ENCODE measurements at regions not wholly inside any gene's neighbourhood (a gene's known extent, or its start where the extent isn't known, plus 50 kb on each side); places are given as distances from the start of the nearest gene placed in this dataset.

DNA sequence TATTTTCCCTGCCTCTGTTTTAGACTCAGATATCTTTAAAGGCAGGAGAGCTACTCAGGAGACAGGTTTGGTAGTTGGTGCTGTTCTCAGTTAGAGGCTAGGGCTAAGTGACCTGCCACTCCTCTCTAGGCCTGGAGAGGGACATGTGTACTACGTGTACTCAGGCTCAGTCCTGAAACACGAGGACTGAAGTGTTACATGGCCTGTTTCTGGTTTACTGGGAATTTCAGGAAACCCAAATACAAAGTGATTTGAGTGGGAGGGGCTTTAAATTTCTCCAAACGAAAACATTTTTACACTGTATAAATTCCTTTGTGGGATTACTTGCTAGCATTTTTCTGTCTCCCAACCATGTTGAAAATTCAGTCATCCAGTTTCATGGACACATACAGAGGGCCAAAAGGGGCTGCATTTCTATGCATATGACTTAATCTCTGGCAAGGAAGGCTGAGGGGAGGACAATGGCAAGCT is 343.3 kb downstream of the CYP26B1 start:
- DNase-seq, result no peak

DNA sequence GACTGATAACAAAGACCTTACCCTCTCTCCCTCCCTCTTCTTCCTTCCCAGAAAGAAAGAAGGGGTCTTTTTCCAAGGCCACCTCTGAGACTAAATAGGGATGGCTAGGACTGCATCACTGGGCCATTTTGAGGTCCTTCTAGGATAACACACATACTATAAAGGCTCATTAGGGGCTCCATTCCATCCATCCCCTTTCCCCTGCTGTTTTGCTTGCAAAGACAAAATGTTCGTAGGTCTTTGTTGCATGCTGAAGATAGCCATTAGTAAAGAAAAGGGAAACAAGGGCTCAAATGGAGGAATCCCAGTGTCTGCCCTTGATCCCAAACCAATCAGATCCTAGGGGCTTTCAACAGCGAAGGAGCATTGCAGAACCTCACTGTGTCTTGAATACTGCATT is 344.3 kb downstream of the CYP26B1 start:
- DNase-seq, result no peak

- no peak for DNase-seq
Observed at GRCh38 chr2:71802556-71802955, 345.1 kb downstream of the CYP26B1 start.

- DNase-seq, result peak in 1 of 2 experiments; percentile 8
Observed at GRCh38 chr2:71801969-71802368, 345.7 kb downstream of the CYP26B1 start.

DNA sequence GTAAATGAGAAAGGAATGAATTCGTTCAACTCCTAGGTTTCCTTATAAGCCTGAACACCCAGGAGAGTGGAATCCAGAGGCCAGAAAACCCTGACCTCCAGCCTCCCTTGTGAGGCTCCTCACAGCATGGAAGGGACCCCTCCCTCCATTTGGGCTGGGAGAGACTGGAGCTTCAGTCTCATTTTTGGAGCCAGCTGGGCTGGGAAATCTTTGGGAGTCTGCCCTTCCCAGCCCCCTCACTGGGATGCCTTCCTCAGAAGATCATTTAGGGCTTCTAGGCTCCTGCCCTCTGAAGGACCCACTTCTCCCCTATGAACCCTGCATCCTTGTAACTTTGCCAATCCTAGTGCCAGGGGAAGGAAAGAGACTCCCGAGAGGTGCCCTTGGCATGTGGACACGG is 346.1 kb downstream of the CYP26B1 start:
- no peak for DNase-seq

- no peak for DNase-seq
Observed at GRCh38 chr2:71800851-71801250, 346.8 kb downstream of the CYP26B1 start.

DNA sequence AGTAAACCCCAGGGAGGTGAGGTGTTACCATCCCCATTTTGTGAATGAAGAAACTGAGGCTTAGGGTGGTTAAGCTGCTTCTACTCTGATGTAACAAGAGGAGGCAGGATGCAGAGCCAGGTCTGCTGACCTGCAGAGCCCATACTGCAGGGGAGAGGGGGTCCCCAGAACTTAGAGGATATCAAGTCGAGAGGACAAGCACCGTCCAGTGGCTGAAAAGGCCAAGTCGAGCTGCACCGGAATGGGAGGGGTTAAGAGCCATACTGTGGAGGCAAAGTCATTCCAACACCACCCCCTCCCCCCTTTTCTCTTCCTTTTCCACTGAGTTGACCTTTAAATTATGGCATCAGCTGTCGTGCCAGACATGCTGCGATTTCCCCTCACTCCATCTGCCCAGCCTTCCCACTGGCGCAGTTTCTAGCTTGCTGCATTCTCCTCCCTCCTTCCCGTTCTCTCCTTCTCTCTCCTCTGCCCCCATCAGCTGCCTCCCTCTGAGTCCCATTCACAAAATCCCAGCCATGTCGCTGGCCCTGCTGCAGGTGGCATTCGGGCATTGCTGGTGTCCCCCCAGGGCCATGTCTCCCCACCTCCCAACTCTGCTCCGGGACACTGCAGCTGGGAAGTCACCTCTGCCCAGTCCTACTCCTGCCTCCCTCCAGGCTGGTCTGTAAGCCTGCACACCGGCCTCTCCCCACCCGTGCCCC is 346.9 kb downstream of the DYSF start:
- no peak for DNase-seq

DNA sequence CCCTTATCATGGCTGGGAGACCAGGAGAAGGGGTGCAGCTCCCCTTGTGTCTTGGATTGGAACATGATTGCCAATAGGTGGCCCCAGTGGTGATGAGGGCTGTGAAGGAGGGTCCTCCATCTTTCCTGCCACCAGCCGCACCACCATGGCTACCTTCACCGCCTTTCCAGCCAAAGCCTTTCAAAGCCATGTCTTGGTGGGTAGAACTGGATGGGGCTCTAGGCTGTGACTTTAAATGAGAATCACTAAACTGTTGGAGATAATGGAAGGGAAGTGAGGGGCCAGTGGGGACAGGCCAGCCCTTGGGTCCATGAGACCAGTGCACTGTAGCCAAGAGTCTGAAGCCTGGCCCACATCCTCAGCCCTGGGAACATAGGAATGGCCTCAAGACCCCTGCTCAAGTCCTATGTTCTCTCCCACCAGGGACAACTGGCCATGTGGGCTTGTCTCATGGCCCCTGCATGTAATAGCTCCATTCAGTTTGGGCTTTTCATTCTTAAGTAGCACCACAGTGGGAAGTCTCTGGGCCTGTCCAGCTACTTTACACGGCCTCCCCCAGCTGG is 345.7 kb downstream of the DYSF start:
- no peak for DNase-seq

GRCh38 chr2:71798266-71799012 is 345.1 kb downstream of the DYSF start:
- DNase-seq, result peak in 1 of 2 experiments; percentile 40

- DNase-seq, result no peak
Observed at GRCh38 chr2:71797035-71797810, 343.9 kb downstream of the DYSF start.

DNA sequence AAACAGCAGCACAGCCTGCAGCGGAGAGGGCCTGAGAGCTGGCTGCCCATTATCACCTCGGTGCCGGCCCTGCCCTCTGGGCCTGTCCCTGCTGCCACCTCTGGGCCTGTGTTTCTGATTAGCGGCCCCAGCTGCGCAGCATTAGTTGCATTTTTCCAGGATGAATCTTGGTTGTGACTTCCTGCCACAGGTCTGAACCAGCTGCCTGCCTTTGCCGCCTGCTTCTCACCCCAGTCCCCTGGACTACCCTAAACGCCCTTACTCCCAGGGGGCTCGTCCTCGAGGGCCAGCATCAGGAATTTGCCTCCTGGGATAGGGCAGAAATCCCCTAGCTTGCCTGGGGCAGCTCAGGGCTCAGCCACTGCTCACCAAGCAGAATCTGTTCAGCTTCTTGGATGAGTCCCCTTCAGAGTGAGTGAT is 342.8 kb downstream of the DYSF start:
- DNase-seq, result peak; percentile 32 to 76

DNA sequence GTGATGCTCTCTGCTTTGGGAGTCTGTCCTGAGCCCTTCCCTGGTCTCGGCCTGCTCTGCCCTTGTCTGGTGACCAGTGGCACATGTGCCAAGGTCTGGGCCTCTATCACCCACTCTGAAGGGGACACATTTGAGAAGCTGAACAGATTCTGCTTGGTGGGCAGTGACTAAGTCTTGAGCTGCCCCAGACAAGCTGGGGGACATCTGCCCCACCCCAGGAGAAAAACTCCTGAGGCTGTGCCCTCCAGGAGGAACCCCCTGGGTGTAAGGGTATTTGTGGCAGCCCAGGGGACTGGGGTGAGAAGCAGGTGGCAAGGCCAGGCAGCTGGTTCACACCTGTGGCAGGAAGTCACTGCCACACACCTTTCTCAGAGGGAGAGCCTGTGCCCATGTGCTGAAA is 342.1 kb downstream of the DYSF start:
- DNase-seq, result no peak

- no peak for DNase-seq
Observed at GRCh38 chr2:71794611-71795010, 341.2 kb downstream of the DYSF start.

DNA sequence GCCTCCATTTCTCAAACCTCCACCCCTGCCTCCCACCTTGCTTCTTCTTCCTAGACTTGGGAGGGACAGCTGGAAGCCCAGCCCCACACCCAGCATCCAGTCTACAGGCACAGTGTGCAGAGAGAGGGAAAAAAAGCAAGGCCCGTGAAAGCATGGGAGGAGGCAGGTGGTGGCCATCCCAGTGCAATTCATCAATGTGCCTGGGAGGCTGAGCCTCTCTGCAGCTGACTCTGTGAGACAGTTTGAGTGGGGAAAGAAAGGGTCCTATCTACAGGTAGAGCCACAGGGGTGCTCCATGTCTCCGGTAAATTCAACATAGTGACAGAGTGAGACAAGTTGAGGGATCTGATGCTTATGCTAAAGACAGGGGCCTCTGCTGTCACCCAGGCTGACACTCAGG is 340.6 kb downstream of the DYSF start:
- no peak for DNase-seq

- DNase-seq, result no peak
Observed at GRCh38 chr2:71792926-71793761, 339.8 kb downstream of the DYSF start.

GRCh38 chr2:71791501-71792135 is 338.3 kb downstream of the DYSF start:
- no peak for DNase-seq

GRCh38 chr2:71791061-71791450 is 337.7 kb downstream of the DYSF start:
- DNase-seq, result no peak

DNA sequence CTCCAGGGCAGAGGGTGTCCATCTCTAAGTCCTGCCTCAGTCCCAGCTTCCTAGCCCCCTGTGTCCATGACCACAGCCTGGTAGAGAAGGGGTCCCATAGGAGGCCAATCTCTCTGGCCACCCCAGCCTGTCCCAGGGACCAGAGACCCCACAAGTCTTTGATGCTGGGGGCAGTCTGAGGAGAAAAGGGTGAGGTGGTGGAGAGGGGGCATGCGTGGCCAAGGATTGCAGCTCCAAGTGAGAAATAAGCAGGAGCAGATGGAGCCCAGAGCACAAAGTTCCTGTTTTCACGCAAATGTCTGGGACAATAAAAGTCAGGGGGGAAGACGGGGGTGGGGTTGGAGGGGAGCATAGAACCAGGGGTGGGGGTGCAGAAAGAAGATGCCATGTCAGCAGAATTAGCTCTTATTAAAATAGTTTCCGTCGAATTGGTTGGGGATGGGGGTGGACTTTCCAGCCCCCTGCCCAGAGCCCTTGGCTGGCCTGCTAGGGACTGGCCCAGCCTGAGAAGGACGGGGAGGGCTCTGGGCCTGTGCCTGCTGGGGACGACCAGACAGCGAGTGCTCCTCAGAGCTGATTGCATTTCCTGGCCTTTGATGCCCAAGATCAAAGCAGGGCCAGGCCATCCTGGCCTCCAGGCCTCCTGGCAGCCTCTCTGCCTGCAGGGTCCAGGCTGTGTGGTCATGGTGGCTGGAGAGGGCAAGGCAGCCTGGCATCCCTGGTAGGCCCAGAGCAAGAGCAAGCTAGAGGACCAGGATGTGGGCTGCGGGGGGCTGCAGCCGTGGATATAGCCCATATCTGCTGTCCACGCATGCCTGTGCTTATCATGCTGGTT is 337.1 kb downstream of the DYSF start:
- DNase-seq, result no peak

- no peak for DNase-seq
Observed at GRCh38 chr2:71789556-71790204, 336.3 kb downstream of the DYSF start.

- no peak for DNase-seq
Observed at GRCh38 chr2:71788601-71789240, 335.4 kb downstream of the DYSF start.
